Activated CD8-positive, alpha-beta T cell treated with anti-CD3 and anti-CD28 coated beads for 36 hours (primary cell): ENCODE measurements at regions not wholly inside any gene's neighbourhood (a gene's known extent, or its start where the extent isn't known, plus 50 kb on each side); places are given as distances from the start of the nearest gene placed in this dataset.

Source experiments
- ATAC-seq: fragments of 200-7000 bp; cut with Tn5 transposase; one replicate; pipeline ENCODE4 v1.10.0; 2021; ENCODE audit warnings: mild to moderate bottlenecking, moderate library complexity
- CTCF ChIA-PET: fragments of 350-600 bp; sonication (Branson Sonifier 250); formaldehyde crosslinking; loops from one replicate; lab custom pipeline; 2021; ENCODE audit warnings: antibody characterized with exemption; lab: Charles Lee
- POLR2A ChIA-PET: fragments of 350-600 bp; sonication (Branson Sonifier 250); formaldehyde crosslinking; loops from one replicate; lab custom pipeline; 2021; ENCODE audit warnings: antibody characterized with exemption; lab: Charles Lee
- DNase-seq: peaks from one replicate; pipeline ENCODE4 v3.0.0-alpha.2; 2020
- H3K27ac Mint-ChIP-seq: one replicate; pipeline ENCODE4 v1.8.0; 2021; ENCODE audit warnings: mild to moderate bottlenecking, mixed read lengths
- H3K27me3 Mint-ChIP-seq: one replicate; pipeline ENCODE4 v1.8.0; 2021; ENCODE audit warnings: mixed read lengths
- H3K36me3 Mint-ChIP-seq: one replicate; pipeline ENCODE4 v1.8.0; 2021; ENCODE audit warnings: low read depth, mixed read lengths
- H3K4me1 Mint-ChIP-seq: one replicate; pipeline ENCODE4 v1.8.0; 2021; ENCODE audit warnings: low read depth, mixed read lengths
- H3K4me3 Mint-ChIP-seq: one replicate; pipeline ENCODE4 v1.8.0; 2021; ENCODE audit warnings: mild to moderate bottlenecking, moderate library complexity, mixed read lengths
- H3K9me3 Mint-ChIP-seq: one replicate; pipeline ENCODE4 v1.8.0; 2021; ENCODE audit warnings: mixed read lengths
- intact Hi-C: fragments of 100-400 bp; cut with micrococcal nuclease; formaldehyde crosslinking; loops from one replicate; pipeline ENCODE4 v1.10.0; 2022
- TF ChIP-seq, protein P1 (sequence below): fragments of 200-600 bp; IDR thresholded peaks from one replicate; pipeline ENCODE4 v1.8.0; 2022; ENCODE audit warnings: antibody characterized with exemption, mild to moderate bottlenecking

DNA sequence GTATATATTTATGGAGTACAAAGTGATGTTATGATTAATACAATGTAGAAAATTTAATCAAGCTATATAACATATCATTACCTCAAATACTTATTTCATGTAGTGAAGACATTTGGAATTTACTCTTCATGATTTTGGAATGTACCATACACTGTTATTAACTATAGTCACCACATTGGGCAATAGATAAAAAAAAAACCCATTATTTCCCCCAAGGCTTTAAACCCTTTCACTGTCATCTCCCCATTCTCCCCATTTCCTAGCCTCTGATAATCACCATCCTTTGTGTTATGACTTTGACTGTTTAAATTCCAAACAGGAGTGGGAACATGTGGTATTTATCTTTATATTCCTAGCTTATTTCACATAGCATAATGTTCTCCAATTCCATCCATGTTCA lies 2189.1 kb upstream of the AGA start:
- H3K36me3 Mint-ChIP-seq: no peaks in the 10 kb centered on the region
- no peaks in the 10 kb centered on the region for H3K27me3 Mint-ChIP-seq
- ChIA-PET CTCF (no interaction called here), POLR2A (no interaction called here)
- intact Hi-C loops: no loop called here
- H3K4me1 Mint-ChIP-seq: no peaks in the 10 kb centered on the region
- TF ChIP-seq, protein P1, sequence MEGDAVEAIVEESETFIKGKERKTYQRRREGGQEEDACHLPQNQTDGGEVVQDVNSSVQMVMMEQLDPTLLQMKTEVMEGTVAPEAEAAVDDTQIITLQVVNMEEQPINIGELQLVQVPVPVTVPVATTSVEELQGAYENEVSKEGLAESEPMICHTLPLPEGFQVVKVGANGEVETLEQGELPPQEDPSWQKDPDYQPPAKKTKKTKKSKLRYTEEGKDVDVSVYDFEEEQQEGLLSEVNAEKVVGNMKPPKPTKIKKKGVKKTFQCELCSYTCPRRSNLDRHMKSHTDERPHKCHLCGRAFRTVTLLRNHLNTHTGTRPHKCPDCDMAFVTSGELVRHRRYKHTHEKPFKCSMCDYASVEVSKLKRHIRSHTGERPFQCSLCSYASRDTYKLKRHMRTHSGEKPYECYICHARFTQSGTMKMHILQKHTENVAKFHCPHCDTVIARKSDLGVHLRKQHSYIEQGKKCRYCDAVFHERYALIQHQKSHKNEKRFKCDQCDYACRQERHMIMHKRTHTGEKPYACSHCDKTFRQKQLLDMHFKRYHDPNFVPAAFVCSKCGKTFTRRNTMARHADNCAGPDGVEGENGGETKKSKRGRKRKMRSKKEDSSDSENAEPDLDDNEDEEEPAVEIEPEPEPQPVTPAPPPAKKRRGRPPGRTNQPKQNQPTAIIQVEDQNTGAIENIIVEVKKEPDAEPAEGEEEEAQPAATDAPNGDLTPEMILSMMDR: no peak
- peaks cover 1% of the 10 kb centered on the region for H3K9me3 Mint-ChIP-seq
- no peak for DNase-seq
- no peak overlapping the region for H3K27ac Mint-ChIP-seq
- H3K4me3 Mint-ChIP-seq: no peak overlapping the region
- no peak for ATAC-seq

DNA sequence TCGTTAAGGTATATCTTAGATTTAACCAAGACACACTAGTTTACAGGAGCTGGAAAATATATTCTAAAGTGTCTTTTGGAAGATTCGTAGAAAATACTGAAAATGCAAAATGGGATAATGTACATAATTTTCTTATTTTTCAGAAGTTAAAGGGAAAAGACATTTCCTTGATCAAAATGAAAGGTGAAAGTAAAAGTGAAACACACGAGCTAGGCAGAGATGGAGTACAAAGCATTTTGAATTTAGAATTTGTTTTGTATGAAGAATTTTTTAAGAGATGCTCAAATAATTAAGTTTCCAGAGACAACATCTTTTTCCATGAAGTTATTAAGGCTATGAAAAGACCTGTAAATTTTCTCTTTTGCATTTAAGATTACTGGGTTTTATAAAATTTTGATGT lies 2192.6 kb upstream of the AGA start:
- H3K9me3 Mint-ChIP-seq: peaks cover 3% of the 10 kb centered on the region
- H3K36me3 Mint-ChIP-seq: no peaks in the 10 kb centered on the region
- no peaks in the 10 kb centered on the region for H3K27me3 Mint-ChIP-seq
- ChIA-PET CTCF (no interaction called here), POLR2A (no interaction called here)
- intact Hi-C loops: no loop called here
- no peak for ATAC-seq
- H3K27ac Mint-ChIP-seq: no peak overlapping the region
- TF ChIP-seq, protein P1: no peak
- no peak for DNase-seq
- H3K4me3 Mint-ChIP-seq: no peak overlapping the region
- H3K4me1 Mint-ChIP-seq: no peaks in the 10 kb centered on the region

DNA sequence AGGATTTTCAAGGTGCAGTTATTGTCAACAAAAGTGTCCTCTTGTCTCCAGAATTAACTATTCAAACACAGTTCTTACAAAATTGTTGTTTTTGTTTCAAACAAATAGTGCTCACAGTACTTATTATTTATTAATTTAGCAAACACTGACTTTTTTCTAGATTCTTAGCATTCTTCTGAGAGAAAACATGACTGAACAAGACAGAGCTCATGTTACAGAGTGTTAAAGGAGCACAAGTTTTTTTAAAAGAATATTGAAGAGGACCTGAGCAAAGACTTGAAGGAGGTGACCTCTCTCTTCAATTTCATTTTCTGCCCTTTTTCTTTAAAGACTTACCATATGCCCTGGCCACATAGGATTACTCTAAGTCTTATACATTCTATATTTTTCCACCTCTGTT lies 2220.3 kb upstream of the AGA start:
- Mint-ChIP-seq H3K27me3 (no peaks in the 10 kb centered on the region), H3K4me3 (no peak overlapping the region), H3K9me3 (peaks cover 15% of the 10 kb centered on the region), H3K27ac (no peak overlapping the region), H3K36me3 (no peaks in the 10 kb centered on the region), H3K4me1 (no peaks in the 10 kb centered on the region)
- no peak for DNase-seq
- TF ChIP-seq, protein P1: no peak
- ATAC-seq: no peak
- POLR2A ChIA-PET: no interaction called here
- intact Hi-C loops: no loop called here
- CTCF ChIA-PET: no interaction called here

DNA sequence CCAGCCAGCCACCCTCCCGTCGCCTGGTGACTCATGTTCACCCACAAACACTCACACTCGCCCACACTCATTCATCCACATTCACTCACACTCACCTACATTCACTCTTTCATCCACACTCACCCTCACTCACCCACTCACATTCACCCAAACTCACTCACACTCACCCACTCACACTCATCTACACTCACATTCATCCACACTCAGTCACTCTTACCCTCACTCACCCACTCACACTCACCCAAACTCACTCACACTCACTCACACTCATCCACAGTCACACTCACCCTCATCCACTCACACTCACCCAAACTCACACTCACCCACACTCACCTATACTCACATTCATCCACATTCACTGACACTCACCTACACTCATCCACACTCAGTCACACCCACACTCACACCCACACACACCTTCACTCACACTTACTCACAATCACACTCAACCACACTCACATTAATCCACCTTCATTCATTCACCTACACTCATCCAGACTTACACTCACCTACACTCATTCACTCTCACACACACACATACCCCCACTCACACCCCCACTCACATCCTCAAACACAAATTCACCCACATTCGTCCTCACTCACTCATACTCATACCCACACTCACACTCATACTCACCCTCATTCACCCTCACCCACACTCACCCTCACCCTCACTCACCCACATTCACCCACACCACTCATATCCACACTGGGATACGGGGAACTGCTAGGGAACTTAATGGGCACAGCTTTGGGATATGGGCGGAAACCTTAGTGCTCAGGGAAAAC lies 2221.6 kb upstream of the AGA start:
- no peak for ATAC-seq

GRCh38 chr4:179664430-179665027 lies 2222.3 kb upstream of the AGA start:
- Mint-ChIP-seq H3K9me3 (peaks cover 16% of the 10 kb centered on the region), H3K4me3 (no peak overlapping the region), H3K4me1 (no peaks in the 10 kb centered on the region), H3K27me3 (no peaks in the 10 kb centered on the region), H3K27ac (no peak overlapping the region), H3K36me3 (no peaks in the 10 kb centered on the region)
- peak; percentile 1 for DNase-seq
- ATAC-seq: peak; percentile 62
- intact Hi-C loops: no loop called here
- TF ChIP-seq, protein P1: no peak
- CTCF ChIA-PET: no interaction called here
- POLR2A ChIA-PET: no interaction called here

More for the DNA sequence above, 2221.6 kb upstream of the AGA start:
- Mint-ChIP-seq H3K4me1 (no peaks in the 10 kb centered on the region), H3K27me3 (no peaks in the 10 kb centered on the region), H3K9me3 (peaks cover 15% of the 10 kb centered on the region), H3K27ac (no peak overlapping the region), H3K4me3 (no peak overlapping the region), H3K36me3 (no peaks in the 10 kb centered on the region)
- DNase-seq: no peak
- TF ChIP-seq, protein P1: no peak
- CTCF ChIA-PET: no interaction called here
- intact Hi-C loops: no loop called here
- POLR2A ChIA-PET: no interaction called here
